DND-41 (cell line): ENCODE measurements at regions not wholly inside any gene's neighbourhood (a gene's known extent, or its start where the extent isn't known, plus 50 kb on each side); places are given as distances from the start of the nearest gene placed in this dataset.

Source experiments
- ATAC-seq: fragments of 200-7000 bp; cut with Tn5 transposase; 3 replicates; pipeline ENCODE4 v1.9.1; 2021; ENCODE audit warnings: low read depth; ENCODE audit not compliant: insufficient read depth
- DNase-seq: peaks from one replicate; pipeline ENCODE4 v3.0.0-alpha.2; 2020
- H2AFZ ChIP-seq: 2 replicates; pipeline ENCODE4 v1.6.0; 2012; ENCODE audit warnings: low read depth, low read length
- H3K27ac ChIP-seq: 2 replicates; pipeline ENCODE4 v1.5.1; 2012; ENCODE audit warnings: low read length, inconsistent platforms
- H3K27me3 ChIP-seq: fragments of 200-600 bp; sonication (generic); 2 replicates; pipeline ENCODE4 v1.6.0; 2012; ENCODE audit warnings: low read length, mild to moderate bottlenecking, inconsistent platforms; ENCODE audit not compliant: insufficient read depth, poor library complexity
- H3K36me3 ChIP-seq: 2 replicates; pipeline ENCODE4 v1.5.1; 2012; ENCODE audit warnings: low read length, inconsistent platforms; ENCODE audit not compliant: insufficient read depth
- H3K4me1 ChIP-seq: 2 replicates; pipeline ENCODE4 v1.5.1; 2012; ENCODE audit warnings: mild to moderate bottlenecking, low read length; ENCODE audit not compliant: insufficient read depth
- H3K4me2 ChIP-seq: 2 replicates; pipeline ENCODE4 v1.6.0; 2012; ENCODE audit warnings: mild to moderate bottlenecking, moderate library complexity, low read length, inconsistent platforms; ENCODE audit not compliant: insufficient read depth
- H3K4me3 ChIP-seq, 2 experiments: fragments of 200-600 bp in 1 of 2; shearing (Covaris generic) in 1 of 2; 2 replicates each; pipeline ENCODE4 v1.5.1; 2012 to 2016; ENCODE audit warnings: inconsistent platforms in 2 of 2, low read length in 2 of 2, mild to moderate bottlenecking in 2 of 2, low read depth in 1 of 2, moderate library complexity in 1 of 2
- H3K79me2 ChIP-seq: 2 replicates; pipeline ENCODE4 v1.6.0; 2012; ENCODE audit warnings: low read length, inconsistent platforms; ENCODE audit not compliant: insufficient read depth
- H3K9ac ChIP-seq: 2 replicates; pipeline ENCODE4 v1.6.0; 2012; ENCODE audit warnings: low read depth, mild to moderate bottlenecking, inconsistent platforms, low read length, moderate library complexity
- H3K9me3 ChIP-seq: 2 replicates; pipeline ENCODE4 v1.5.1; 2012; ENCODE audit warnings: low read length, moderate library complexity, mild to moderate bottlenecking, inconsistent platforms; ENCODE audit not compliant: insufficient read depth, severe bottlenecking
- H4K20me1 ChIP-seq: 2 replicates; pipeline ENCODE4 v1.6.0; 2012; ENCODE audit warnings: low read length; ENCODE audit not compliant: insufficient read depth
- EZH2 ChIP-seq: IDR thresholded peaks from 3 replicates; pipeline ENCODE4 v1.6.1; 2012; ENCODE audit warnings: borderline replicate concordance, low read depth, mild to moderate bottlenecking, moderate library complexity, low read length, inconsistent platforms; ENCODE audit not compliant: severe bottlenecking
- TF ChIP-seq, protein P1 (sequence below): IDR thresholded peaks from 2 replicates; pipeline ENCODE4 v1.5.1; 2012; ENCODE audit warnings: borderline replicate concordance, low read length, moderate library complexity, mild to moderate bottlenecking; ENCODE audit not compliant: poor library complexity, severe bottlenecking; ENCODE audit errors: extremely low read depth

GRCh38 chr9:89658931-89659330 is 54.1 kb downstream of the GADD45G start:
- ATAC-seq (no peak), DNase-seq (no peak)
- no peak overlapping the region for H3K4me2 ChIP-seq

DNA sequence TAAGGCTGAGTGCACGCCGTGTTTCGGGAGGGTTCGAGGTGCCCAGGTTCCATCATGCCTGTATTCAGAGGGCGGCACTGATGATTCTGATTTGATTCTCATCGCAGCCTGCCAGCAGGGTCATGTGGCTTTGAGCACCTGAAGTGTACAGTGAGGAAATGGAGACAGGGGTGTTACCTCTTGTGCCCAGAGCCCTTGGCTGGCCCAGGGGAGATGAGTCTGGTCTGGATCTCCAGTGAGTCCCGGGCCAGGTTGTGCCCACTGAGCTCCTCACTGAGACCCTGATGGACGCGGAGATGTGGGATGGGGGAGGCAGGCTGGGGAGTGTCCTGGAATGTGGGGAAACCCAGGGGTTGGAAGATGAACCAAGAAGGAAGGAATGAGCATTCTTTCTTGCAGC is 54.7 kb downstream of the GADD45G start:
- H3K27ac ChIP-seq = no peak overlapping the region
- TF ChIP-seq EZH2 = no peak
- TF ChIP-seq, protein P1, sequence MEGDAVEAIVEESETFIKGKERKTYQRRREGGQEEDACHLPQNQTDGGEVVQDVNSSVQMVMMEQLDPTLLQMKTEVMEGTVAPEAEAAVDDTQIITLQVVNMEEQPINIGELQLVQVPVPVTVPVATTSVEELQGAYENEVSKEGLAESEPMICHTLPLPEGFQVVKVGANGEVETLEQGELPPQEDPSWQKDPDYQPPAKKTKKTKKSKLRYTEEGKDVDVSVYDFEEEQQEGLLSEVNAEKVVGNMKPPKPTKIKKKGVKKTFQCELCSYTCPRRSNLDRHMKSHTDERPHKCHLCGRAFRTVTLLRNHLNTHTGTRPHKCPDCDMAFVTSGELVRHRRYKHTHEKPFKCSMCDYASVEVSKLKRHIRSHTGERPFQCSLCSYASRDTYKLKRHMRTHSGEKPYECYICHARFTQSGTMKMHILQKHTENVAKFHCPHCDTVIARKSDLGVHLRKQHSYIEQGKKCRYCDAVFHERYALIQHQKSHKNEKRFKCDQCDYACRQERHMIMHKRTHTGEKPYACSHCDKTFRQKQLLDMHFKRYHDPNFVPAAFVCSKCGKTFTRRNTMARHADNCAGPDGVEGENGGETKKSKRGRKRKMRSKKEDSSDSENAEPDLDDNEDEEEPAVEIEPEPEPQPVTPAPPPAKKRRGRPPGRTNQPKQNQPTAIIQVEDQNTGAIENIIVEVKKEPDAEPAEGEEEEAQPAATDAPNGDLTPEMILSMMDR = no peak
- no peak overlapping the region for H2AFZ ChIP-seq
- H4K20me1 ChIP-seq = no peaks in the 10 kb centered on the region
- H3K79me2 ChIP-seq = no peaks in the 10 kb centered on the region
- ATAC-seq (no peak), DNase-seq (no peak)
- H3K36me3 ChIP-seq = no peaks in the 10 kb centered on the region
- H3K9me3 ChIP-seq = no peaks in the 10 kb centered on the region
- no peak overlapping the region for H3K9ac ChIP-seq
- no peak overlapping the region for H3K4me3 ChIP-seq
- H3K27me3 ChIP-seq = no peaks in the 10 kb centered on the region
- no peak overlapping the region for H3K4me2 ChIP-seq
- H3K4me1 ChIP-seq = peaks cover 6% of the 10 kb centered on the region

More at GRCh38 chr9:89658931-89659330, 54.1 kb downstream of the GADD45G start:
- H3K79me2 ChIP-seq = no peaks in the 10 kb centered on the region
- no peaks in the 10 kb centered on the region for H3K27me3 ChIP-seq
- H3K9ac ChIP-seq = no peak overlapping the region
- H3K4me3 ChIP-seq = no peak overlapping the region
- H4K20me1 ChIP-seq = no peaks in the 10 kb centered on the region
- no peak overlapping the region for H3K27ac ChIP-seq
- H2AFZ ChIP-seq = no peak overlapping the region
- TF ChIP-seq, protein P1 = no peak
- TF ChIP-seq EZH2 = no peak
- no peaks in the 10 kb centered on the region for H3K36me3 ChIP-seq
- H3K4me1 ChIP-seq = peaks cover 6% of the 10 kb centered on the region
- no peaks in the 10 kb centered on the region for H3K9me3 ChIP-seq

DNA sequence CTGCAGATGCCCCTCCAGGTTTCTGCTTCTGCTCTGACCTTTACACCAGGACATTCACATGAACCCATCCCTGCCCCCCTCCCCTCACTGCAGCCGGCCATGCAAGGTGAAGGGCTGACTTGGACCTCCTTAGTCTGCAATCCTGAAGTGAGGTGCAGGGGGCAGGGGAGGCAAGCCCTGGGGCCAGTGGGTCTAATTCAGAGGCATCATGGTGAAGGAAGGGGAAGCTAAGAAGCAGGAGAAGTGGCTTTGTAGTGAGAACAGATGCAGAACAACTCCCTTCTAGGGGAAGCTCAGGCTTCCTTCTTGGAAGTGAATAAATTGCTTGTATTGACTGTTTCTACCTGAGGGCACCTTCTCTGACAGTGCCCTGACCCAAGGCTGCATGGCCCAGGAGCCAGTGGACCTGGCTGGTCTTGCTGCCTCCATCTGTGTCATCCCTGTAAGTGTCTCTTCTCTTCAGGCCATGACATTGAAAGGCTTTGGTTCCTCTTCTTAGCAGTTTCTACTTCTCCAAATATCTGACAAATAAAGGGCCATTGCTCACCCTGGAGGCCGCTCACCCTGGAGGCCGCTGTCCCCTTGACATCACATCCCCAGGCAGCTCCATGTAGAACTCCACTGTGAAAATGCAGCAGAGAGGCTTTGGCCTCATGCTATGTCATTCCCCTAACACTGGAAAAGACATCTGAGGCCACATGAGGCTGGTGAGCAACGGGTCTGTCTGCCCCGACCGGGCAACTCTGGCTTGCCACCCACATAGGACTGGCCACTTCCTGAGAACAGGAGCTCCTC is 55.3 kb downstream of the GADD45G start:
- Histone ChIP-seq H3K27ac (no peak overlapping the region), H3K4me2 (no peak overlapping the region)
- DNase-seq = no peak

More for the DNA sequence above, 55.3 kb downstream of the GADD45G start:
- no peaks in the 10 kb centered on the region for H3K9me3 ChIP-seq
- ATAC-seq = no peak
- TF ChIP-seq, protein P1 = no peak
- H3K36me3 ChIP-seq = no peaks in the 10 kb centered on the region
- no peak overlapping the region for H3K4me3 ChIP-seq
- no peaks in the 10 kb centered on the region for H3K79me2 ChIP-seq
- no peaks in the 10 kb centered on the region for H4K20me1 ChIP-seq
- H3K9ac ChIP-seq = no peak overlapping the region
- H2AFZ ChIP-seq = no peak overlapping the region
- H3K27me3 ChIP-seq = no peaks in the 10 kb centered on the region
- H3K4me1 ChIP-seq = peaks cover 6% of the 10 kb centered on the region
